ENCODE measurements at regions not wholly inside any gene's neighbourhood (a gene's known extent, or its start where the extent isn't known, plus 50 kb on each side); places are given as distances from the start of the nearest gene placed in this dataset.

GRCh38 chr1:42096554-42096953, 56.7 kb upstream of the GUCA2B start:
- no peak for DNase-seq (ENCODE audit: low spot score)

GRCh38 chr1:42089246-42089645, 64.0 kb upstream of the GUCA2B start:
- DNase-seq (ENCODE audit: low spot score), result no peak

GRCh38 chr1:42086146-42086545, 67.1 kb upstream of the GUCA2B start:
- DNase-seq (ENCODE audit: low spot score), result no peak

GRCh38 chr1:42085596-42085995, 67.6 kb upstream of the GUCA2B start:
- no peak for DNase-seq (ENCODE audit: low spot score)

- peak; percentile 80 for DNase-seq (ENCODE audit: low spot score)
Measured at GRCh38 chr1:42081475-42081874, 71.7 kb upstream of the GUCA2B start.

- no peak for DNase-seq (ENCODE audit: low spot score)
Measured at GRCh38 chr1:42075179-42075578, 78.0 kb upstream of the GUCA2B start.

- no peak for DNase-seq (ENCODE audit: low spot score)
Measured at GRCh38 chr1:42070996-42071395, 82.2 kb upstream of the GUCA2B start.

GRCh38 chr1:42057800-42058199, 95.4 kb upstream of the GUCA2B start:
- no peak for DNase-seq (ENCODE audit: low spot score)

GRCh38 chr1:42056460-42056859, 96.8 kb upstream of the GUCA2B start:
- DNase-seq (ENCODE audit: low spot score), result no peak

- no peak for DNase-seq (ENCODE audit: low spot score)
Measured at GRCh38 chr1:42055061-42055460, 98.1 kb upstream of the GUCA2B start.

GRCh38 chr1:42052072-42052699, 101.0 kb upstream of the GUCA2B start:
- no peak for DNase-seq (ENCODE audit: low spot score)

- DNase-seq (ENCODE audit: low spot score), result no peak
Measured at GRCh38 chr1:42047508-42047880, 105.7 kb upstream of the GUCA2B start.

- DNase-seq (ENCODE audit: low spot score), result no peak
Measured at GRCh38 chr1:42046761-42047507, 106.3 kb upstream of the GUCA2B start.

- DNase-seq (ENCODE audit: low spot score), result no peak
Measured at GRCh38 chr1:42044346-42044745, 108.9 kb upstream of the GUCA2B start.

- no peak for DNase-seq (ENCODE audit: low spot score)
Measured at GRCh38 chr1:42043811-42044210, 109.4 kb upstream of the GUCA2B start.

- DNase-seq (ENCODE audit: low spot score), result no peak
Measured at GRCh38 chr1:42043182-42043581, 110.0 kb upstream of the GUCA2B start.

- DNase-seq (ENCODE audit: low spot score), result no peak
Measured at GRCh38 chr1:42041031-42041430, 112.2 kb upstream of the GUCA2B start.

GRCh38 chr1:42040159-42040558, 113.1 kb upstream of the GUCA2B start:
- no peak for DNase-seq (ENCODE audit: low spot score)

GRCh38 chr1:42038261-42038660, 114.9 kb upstream of the GUCA2B start:
- no peak for DNase-seq (ENCODE audit: low spot score)

- DNase-seq (ENCODE audit: low spot score), result no peak
Measured at GRCh38 chr1:42037586-42037985, 115.6 kb upstream of the GUCA2B start.

GRCh38 chr1:42037161-42037560, 116.0 kb upstream of the GUCA2B start:
- no peak for DNase-seq (ENCODE audit: low spot score)

- peak; percentile 96 for DNase-seq (ENCODE audit: low spot score)
Measured at GRCh38 chr1:42035830-42036604, 117.2 kb upstream of the GUCA2B start.

All from mucosa of gallbladder (tissue), 1 donor.